Naive B cell (primary cell): ENCODE measurements at regions not wholly inside any gene's neighbourhood (a gene's known extent, or its start where the extent isn't known, plus 50 kb on each side); places are given as distances from the start of the nearest gene placed in this dataset.

Experiments used
- ATAC-seq, 2 donors: fragments of 150-1000 bp; cut with Tn5 transposase; 2 replicates each; pipeline ENCODE4 v1.10.0; 2021; ENCODE audit warnings: low read depth in 2 of 2, mild to moderate bottlenecking in 2 of 2, moderate library complexity in 2 of 2
- DNase-seq: peaks from one replicate; pipeline ENCODE4 v3.0.0; 2022
- H3K27ac Mint-ChIP-seq, 6 donors: one replicate each; pipeline ENCODE4 v1.8.0; 2020 to 2022; ENCODE audit warnings: mild to moderate bottlenecking in 6 of 6, mixed read lengths in 6 of 6, moderate library complexity in 5 of 6, inconsistent platforms in 2 of 6
- H3K27me3 Mint-ChIP-seq, 3 donors: one replicate each; pipeline ENCODE4 v1.8.0; 2021 to 2022; ENCODE audit warnings: mixed read lengths in 3 of 3, mild to moderate bottlenecking in 1 of 3
- H3K36me3 Mint-ChIP-seq, 2 donors: one replicate each; pipeline ENCODE4 v1.8.0; 2020 to 2022; ENCODE audit warnings: mixed read lengths in 2 of 2, inconsistent platforms in 1 of 2, mild to moderate bottlenecking in 1 of 2
- H3K4me1 Mint-ChIP-seq, 3 donors: one replicate each; pipeline ENCODE4 v1.8.0; 2020 to 2022; ENCODE audit warnings: mixed read lengths in 3 of 3, inconsistent platforms in 1 of 3, mild to moderate bottlenecking in 1 of 3, moderate library complexity in 1 of 3
- H3K4me3 Mint-ChIP-seq, 8 donors: one replicate each; pipeline ENCODE4 v1.8.0; 2020 to 2022; ENCODE audit warnings: mild to moderate bottlenecking in 8 of 8, mixed read lengths in 8 of 8, moderate library complexity in 8 of 8, inconsistent platforms in 2 of 8
- H3K9me3 Mint-ChIP-seq, 7 donors: one replicate each; pipeline ENCODE4 v1.8.0; 2020 to 2022; ENCODE audit warnings: mixed read lengths in 7 of 7, mild to moderate bottlenecking in 5 of 7, inconsistent platforms in 2 of 7, moderate library complexity in 1 of 7

DNA sequence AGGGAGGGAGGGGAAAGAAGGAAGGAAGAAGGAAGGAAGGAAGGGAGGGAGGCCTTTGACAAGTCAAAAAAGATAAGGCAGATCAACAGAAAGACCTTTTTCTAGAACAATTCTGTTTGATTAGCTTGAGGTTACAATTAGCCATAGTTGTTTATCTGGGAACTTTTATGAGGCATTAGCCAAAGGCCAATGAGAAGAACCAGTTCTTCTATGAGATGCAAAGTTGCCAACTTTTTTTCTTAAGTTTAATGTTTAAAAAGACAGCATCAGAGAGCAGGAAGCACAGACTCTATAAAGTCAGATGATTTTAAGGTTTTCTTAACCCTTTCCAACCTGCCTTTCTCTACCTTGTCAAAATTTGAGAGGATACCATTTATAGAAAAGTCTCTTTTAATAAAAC is 301.3 kb upstream of the NR2F2 start:
- no peak overlapping the region for H3K4me3 Mint-ChIP-seq
- no peaks in the 10 kb centered on the region for H3K4me1 Mint-ChIP-seq
- ATAC-seq = no peak
- H3K27ac Mint-ChIP-seq = no peak overlapping the region
- peaks cover 0 to 4% (median 0%) of the 10 kb centered on the region in 7 donors for H3K9me3 Mint-ChIP-seq
- no peaks in the 10 kb centered on the region for H3K27me3 Mint-ChIP-seq
- no peaks in the 10 kb centered on the region for H3K36me3 Mint-ChIP-seq
- DNase-seq = no peak

DNA sequence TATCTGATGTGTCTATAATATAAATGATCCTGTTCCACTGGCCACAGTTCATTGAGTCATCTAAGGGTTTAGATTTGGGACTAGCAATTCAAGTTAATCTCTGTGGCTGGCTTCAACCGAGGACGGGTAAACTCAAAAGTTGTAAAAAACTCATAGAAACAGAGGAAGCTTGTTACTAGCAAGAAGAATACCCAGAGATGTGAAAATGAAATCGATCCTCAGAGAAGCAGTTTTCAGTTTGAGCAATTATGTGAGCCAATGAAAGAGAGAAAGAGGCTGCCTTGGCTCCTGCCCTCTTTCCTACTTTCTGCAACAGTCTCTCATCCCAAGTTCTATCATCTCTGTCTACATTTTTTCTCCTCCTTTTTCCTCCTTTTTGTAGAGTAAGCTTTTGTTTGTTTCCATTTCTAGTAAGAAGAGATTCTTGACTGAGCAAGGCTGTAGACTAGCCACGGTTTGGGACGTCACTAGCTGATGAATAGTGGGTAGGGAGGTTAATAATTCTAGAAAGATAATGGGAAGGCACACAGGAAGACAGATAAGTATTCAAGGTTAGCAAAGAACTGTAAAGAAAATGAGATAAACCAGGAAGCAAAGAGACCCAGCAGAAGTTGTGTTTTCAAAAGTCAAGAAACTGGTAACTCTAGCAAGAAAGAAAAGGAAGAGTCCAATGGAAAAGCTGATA is 298.9 kb upstream of the NR2F2 start:
- H3K4me1 Mint-ChIP-seq = no peaks in the 10 kb centered on the region
- peaks cover 0 to 9% (median 3%) of the 10 kb centered on the region in 7 donors for H3K9me3 Mint-ChIP-seq
- ATAC-seq = no peak
- DNase-seq = no peak
- H3K27ac Mint-ChIP-seq = no peak overlapping the region
- H3K4me3 Mint-ChIP-seq = no peak overlapping the region
- H3K27me3 Mint-ChIP-seq = peaks cover 0 to 11% (median 0%) of the 10 kb centered on the region in 3 donors
- H3K36me3 Mint-ChIP-seq = no peaks in the 10 kb centered on the region

DNA sequence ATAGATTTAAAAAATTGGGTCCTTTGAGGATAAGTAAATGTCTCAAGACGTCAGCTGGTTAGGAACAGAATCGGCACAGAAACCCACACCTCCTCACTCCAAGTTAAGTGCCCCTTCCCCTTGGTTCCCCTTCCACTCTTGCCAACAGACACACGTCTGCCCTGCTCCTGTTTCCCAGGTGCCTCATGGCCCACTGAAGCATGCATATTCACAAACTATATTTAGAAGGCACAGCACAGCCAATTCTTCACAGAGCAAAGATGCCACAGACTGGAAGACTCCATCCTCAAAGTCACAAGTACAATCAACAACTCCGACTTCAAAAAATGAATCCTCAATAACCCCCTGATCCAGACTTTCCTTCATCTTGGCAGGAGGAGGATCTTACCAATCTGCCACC is 295.4 kb upstream of the NR2F2 start:
- Mint-ChIP-seq H3K36me3 (no peaks in the 10 kb centered on the region), H3K27me3 (peaks cover 0 to 22% (median 15%) of the 10 kb centered on the region in 3 donors)

DNA sequence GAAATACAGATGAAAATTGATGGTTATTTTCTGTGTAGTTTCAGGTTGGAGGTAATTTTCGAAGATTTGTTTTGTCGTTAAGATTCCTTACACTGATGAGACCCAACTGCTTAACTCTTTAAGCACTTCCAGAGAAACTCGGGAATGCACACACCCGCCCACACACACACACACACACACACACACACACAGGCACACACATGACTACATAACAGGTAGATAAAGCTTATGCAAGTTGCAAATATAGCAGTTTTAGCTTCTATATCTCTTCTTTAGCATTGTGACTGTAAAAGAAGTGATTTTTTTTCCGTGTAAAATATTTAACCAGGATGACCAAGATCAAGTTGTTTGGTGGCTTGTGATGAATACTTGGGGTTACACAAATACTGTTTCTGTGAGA is 294.9 kb upstream of the NR2F2 start:
- DNase-seq (no peak), ATAC-seq (no peak)
- Mint-ChIP-seq H3K4me1 (no peaks in the 10 kb centered on the region), H3K36me3 (no peaks in the 10 kb centered on the region), H3K27ac (no peak overlapping the region), H3K9me3 (peaks cover 0 to 9% (median 4%) of the 10 kb centered on the region in 7 donors), H3K4me3 (no peak overlapping the region), H3K27me3 (peaks cover 0 to 22% (median 20%) of the 10 kb centered on the region in 3 donors)

More for the DNA sequence above, 295.4 kb upstream of the NR2F2 start:
- Mint-ChIP-seq H3K4me3 (no peak overlapping the region), H3K4me1 (no peaks in the 10 kb centered on the region), H3K9me3 (peaks cover 0 to 9% (median 4%) of the 10 kb centered on the region in 7 donors), H3K27ac (no peak overlapping the region)
- no peak for DNase-seq
- ATAC-seq = no peak

DNA sequence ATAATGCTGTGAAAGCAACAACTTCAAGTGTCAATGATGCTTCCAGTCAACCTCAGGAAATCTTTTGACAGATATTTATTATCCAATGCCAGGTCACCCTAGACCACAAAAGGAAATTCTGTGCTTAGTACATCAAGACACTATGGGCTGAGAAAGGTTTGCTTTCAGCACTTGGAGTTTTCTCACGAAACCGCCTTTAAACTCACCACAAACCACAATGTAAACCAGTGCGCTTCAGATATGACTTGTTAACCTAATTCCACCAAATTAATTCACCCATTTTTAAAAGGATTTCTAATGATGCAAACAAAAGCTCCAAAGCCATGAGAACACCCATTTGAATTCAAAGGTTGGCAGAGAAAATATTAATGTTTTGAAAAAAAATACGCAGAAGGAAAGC is 292.9 kb upstream of the NR2F2 start:
- H3K9me3 Mint-ChIP-seq = peaks cover 2 to 9% (median 5%) of the 10 kb centered on the region in 7 donors
- no peak overlapping the region for H3K4me3 Mint-ChIP-seq
- H3K27ac Mint-ChIP-seq = no peak overlapping the region
- ATAC-seq = no peak
- H3K36me3 Mint-ChIP-seq = no peaks in the 10 kb centered on the region
- H3K27me3 Mint-ChIP-seq = peaks cover 0 to 22% (median 21%) of the 10 kb centered on the region in 3 donors
- DNase-seq = no peak
- H3K4me1 Mint-ChIP-seq = peaks cover 0 to 3% (median 0%) of the 10 kb centered on the region in 3 donors

DNA sequence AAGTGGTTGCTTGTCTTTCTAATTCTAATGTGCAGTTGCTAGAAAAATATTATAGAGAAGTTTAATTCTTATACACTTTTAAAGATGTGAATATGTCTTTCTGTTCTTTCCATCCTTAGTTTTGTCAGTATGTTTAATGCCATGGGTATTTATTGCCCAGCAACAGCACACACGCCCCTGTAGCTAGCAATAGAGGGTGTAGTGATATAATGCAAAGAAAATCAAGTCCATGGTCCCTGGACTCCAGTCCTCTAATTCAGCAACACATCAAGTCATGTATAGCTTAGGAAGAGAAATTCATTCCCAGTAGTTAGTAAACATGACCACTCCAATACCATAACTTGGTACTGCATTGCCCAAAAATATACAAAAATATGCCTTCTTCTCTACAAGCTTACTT is 292.4 kb upstream of the NR2F2 start:
- Mint-ChIP-seq H3K36me3 (no peaks in the 10 kb centered on the region), H3K9me3 (peaks cover 2 to 9% (median 5%) of the 10 kb centered on the region in 7 donors), H3K4me1 (peaks cover 0 to 6% (median 4%) of the 10 kb centered on the region in 3 donors), H3K4me3 (no peak overlapping the region), H3K27ac (no peak overlapping the region), H3K27me3 (peaks cover 0 to 22% (median 21%) of the 10 kb centered on the region in 3 donors)
- ATAC-seq = no peak
- no peak for DNase-seq

DNA sequence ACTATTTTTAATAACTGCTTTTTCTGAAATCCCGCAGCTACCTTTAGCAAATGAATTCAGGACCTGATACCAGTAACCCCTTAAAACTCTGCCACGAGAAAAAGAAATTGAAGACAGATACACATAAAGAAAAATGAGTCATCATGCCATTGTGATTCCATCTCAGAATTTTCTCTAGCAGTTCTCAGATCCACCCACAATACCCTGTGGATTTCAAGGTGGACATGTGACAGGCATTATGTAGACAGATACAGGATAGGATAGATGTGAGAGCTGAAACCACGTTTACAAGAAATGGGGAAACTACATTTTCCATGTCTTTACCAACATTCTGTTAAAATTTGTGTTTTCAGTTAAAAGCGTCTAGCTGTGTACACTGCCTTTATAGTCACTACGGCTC is 291.9 kb upstream of the NR2F2 start:
- H3K27me3 Mint-ChIP-seq = peaks cover 0 to 22% (median 21%) of the 10 kb centered on the region in 3 donors
- H3K27ac Mint-ChIP-seq = no peak overlapping the region
- no peak overlapping the region for H3K4me3 Mint-ChIP-seq
- peaks cover 0 to 9% (median 6%) of the 10 kb centered on the region in 3 donors for H3K4me1 Mint-ChIP-seq
- ATAC-seq (no peak), DNase-seq (no peak)
- H3K9me3 Mint-ChIP-seq = peaks cover 2 to 9% (median 5%) of the 10 kb centered on the region in 7 donors
- H3K36me3 Mint-ChIP-seq = no peaks in the 10 kb centered on the region

DNA sequence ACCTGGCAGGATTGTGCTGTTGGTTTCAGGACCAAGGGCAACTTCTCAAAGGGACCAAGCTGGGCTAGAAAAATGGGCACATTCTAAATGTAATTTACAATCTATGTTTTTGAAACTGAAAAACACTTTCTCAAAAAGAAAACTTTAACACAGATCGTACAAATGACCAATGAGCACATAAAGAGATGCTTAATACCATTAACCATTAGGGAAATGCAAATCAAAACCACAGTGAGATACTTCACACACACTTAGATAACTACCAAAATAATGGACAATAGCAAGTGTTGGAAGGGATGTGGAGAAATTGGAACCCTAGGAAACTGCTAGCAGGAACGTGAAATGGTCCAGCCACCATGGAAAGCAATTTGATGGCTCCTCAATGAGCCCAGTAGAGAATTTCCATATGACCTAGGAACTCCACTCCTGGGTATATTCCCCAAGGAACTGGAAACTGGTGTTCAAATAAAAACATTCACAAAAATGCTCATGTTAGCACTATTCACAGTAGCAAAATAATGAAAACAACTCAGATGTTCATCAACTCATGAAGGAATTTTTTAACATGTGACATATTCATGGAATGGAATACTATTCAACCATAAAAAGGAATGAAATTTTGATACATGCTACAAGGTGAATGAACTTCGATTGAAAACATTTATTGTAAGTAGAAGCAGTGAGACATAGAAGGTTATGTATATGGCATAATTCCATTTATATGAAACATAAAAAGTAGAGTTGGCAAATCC is 288.3 kb upstream of the NR2F2 start:
- no peak for ATAC-seq
- H3K9me3 Mint-ChIP-seq = peaks cover 0 to 16% (median 4%) of the 10 kb centered on the region in 7 donors
- H3K27me3 Mint-ChIP-seq = peaks cover 0 to 21% (median 8%) of the 10 kb centered on the region in 3 donors
- DNase-seq = no peak
- H3K4me3 Mint-ChIP-seq = peak overlapping the region in 4 of 8 donors; percentile 1 to 70 (median 34)
- peak overlapping the region in 2 of 6 donors; percentile 8 to 46 for H3K27ac Mint-ChIP-seq
- no peaks in the 10 kb centered on the region for H3K36me3 Mint-ChIP-seq
- H3K4me1 Mint-ChIP-seq = peaks cover 0 to 16% (median 6%) of the 10 kb centered on the region in 3 donors

DNA sequence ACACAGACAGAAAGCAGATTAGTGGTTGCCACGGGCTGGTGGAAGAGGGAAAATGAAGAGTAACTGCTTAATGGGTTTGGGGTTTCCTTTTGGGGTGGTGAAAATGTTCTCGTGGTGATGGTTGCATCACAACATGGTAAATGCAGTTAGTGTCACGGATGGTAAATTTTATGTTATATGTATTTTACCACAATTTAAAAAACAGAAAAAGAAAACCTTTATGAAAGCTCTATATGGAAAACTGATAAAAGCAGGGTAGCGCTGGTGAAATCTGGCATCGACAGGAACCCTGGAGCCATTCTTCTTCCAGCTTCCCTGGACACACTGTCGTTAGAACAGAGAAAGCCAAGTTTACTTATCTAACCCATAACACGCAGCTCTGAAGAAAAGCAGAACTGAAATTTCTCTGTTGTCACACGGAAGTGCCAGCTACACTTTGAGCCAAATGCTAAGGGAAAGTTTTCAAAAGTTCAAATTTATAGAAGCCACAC is 287.7 kb upstream of the NR2F2 start:
- Mint-ChIP-seq H3K9me3 (peaks cover 0 to 16% (median 4%) of the 10 kb centered on the region in 7 donors), H3K4me1 (peaks cover 0 to 20% (median 6%) of the 10 kb centered on the region in 3 donors), H3K36me3 (no peaks in the 10 kb centered on the region), H3K27me3 (peaks cover 0 to 21% (median 8%) of the 10 kb centered on the region in 3 donors), H3K4me3 (peak overlapping the region in 4 of 8 donors; percentile 1 to 70 (median 34)), H3K27ac (peak overlapping the region in 3 of 6 donors; percentile 8 to 46 (median 10))
- peak in 1 of 2 donors; percentile 58 for ATAC-seq
- peak; percentile 14 for DNase-seq

DNA sequence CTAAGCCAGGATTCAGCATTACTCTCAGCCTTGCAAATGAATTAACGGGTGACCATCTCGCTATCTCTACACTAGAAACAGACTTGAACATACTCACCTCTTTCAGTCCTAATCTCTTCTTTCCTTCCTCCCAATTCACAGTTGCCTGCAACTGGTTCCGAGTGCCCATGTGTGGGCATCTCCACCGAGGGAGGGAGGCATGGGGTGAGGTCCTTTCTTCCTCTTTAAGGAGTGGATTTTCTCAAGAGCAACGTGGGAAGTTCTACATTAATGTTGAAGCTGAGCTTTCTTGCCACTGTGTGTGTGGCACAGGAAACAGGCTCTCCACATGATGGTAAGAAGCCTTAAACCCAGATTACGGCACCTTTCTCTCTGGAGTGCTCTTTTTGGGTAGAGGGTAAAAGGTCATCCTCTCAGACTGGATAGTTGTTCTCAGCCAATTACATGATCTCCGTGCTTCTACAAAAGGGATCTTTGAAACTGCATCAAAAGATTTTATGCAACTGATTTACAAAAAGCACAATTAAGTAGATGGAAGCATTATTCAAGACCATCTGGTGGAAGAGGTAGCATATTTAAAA is 286.8 kb upstream of the NR2F2 start:
- H3K4me3 Mint-ChIP-seq = peak overlapping the region in 1 of 8 donors; percentile 21
- H3K27me3 Mint-ChIP-seq = peaks cover 0 to 12% (median 8%) of the 10 kb centered on the region in 3 donors
- H3K27ac Mint-ChIP-seq = no peak overlapping the region
- DNase-seq (no peak), ATAC-seq (no peak)
- peaks cover 0 to 20% (median 6%) of the 10 kb centered on the region in 3 donors for H3K4me1 Mint-ChIP-seq
- H3K36me3 Mint-ChIP-seq = no peaks in the 10 kb centered on the region
- peaks cover 0 to 17% (median 4%) of the 10 kb centered on the region in 7 donors for H3K9me3 Mint-ChIP-seq

DNA sequence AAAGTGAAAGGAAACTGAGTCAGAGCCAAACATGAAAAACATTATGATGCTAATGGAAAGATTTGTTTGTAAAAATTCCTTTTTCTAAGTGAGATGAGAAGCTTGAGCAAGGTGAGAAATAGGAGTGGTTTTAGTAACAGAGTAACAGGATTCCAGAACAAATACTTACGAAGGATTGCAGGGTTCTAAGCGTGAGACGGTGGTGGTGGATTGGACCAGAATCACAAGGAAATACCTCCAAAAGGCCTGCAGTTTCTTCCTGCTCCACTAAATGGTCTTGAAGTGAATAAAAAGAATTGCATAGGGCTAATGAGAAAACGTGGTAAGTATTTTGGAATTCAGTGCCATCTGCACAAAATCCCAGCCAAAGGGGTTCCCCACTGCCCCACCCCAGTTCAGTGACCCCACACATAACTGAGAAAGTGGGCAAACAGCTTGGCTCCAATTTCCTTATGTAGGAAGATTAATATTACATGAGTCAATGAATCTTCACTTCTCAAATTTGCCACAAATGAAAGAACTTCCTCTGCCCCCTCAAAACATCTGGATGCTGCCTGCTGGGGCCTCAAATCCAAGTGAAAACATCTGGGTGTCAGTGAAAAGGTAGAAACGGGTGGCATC is 283.8 kb upstream of the NR2F2 start:
- Mint-ChIP-seq H3K4me1 (peaks cover 0 to 20% (median 6%) of the 10 kb centered on the region in 3 donors), H3K27me3 (peaks cover 0 to 13% (median 0%) of the 10 kb centered on the region in 3 donors), H3K4me3 (no peak overlapping the region), H3K36me3 (no peaks in the 10 kb centered on the region), H3K27ac (peak overlapping the region in 1 of 6 donors; percentile 38), H3K9me3 (peaks cover 0 to 21% (median 4%) of the 10 kb centered on the region in 7 donors)
- no peak for ATAC-seq
- no peak for DNase-seq

DNA sequence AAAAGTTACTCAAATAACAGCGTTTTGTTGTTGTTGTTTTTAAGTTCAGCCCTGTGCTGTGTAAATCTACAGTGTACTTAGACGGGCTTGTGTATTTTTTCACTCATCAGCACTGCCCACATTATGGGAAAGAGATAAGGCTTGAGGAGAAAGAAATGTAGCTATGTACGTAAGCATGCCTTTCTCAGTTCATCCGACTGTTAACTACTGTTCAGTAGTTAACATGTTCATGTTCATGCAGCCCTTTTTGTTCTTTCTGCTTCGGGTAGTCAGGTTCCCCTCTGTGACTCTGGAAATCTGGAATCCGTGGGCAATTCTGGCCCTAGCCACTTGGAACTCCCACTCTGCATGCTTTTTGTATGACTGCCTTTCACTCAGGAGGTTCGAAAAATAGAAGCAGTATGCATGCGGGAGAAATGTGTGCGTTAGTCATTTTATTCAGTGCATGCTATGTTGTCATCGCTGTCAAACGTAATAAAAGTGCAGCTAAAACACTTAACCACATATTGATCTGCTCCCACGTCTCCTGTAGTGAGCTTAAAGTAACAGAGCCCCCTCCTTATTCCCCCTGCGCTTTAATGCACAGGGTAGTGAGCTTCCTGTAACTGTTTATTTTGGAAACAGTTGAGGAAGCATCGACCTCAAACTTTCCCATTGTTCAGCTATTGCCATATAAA is 283.1 kb upstream of the NR2F2 start:
- DNase-seq = no peak
- Mint-ChIP-seq H3K36me3 (no peaks in the 10 kb centered on the region), H3K9me3 (peaks cover 0 to 19% (median 3%) of the 10 kb centered on the region in 7 donors), H3K4me1 (peaks cover 0 to 20% (median 4%) of the 10 kb centered on the region in 3 donors), H3K27me3 (peaks cover 0 to 17% (median 0%) of the 10 kb centered on the region in 3 donors), H3K4me3 (no peak overlapping the region), H3K27ac (peak overlapping the region in 1 of 6 donors; percentile 38)
- no peak for ATAC-seq
